ENCODE measurements at regions not wholly inside any gene's neighbourhood (a gene's known extent, or its start where the extent isn't known, plus 50 kb on each side); places are given as distances from the start of the nearest gene placed in this dataset.

DNA sequence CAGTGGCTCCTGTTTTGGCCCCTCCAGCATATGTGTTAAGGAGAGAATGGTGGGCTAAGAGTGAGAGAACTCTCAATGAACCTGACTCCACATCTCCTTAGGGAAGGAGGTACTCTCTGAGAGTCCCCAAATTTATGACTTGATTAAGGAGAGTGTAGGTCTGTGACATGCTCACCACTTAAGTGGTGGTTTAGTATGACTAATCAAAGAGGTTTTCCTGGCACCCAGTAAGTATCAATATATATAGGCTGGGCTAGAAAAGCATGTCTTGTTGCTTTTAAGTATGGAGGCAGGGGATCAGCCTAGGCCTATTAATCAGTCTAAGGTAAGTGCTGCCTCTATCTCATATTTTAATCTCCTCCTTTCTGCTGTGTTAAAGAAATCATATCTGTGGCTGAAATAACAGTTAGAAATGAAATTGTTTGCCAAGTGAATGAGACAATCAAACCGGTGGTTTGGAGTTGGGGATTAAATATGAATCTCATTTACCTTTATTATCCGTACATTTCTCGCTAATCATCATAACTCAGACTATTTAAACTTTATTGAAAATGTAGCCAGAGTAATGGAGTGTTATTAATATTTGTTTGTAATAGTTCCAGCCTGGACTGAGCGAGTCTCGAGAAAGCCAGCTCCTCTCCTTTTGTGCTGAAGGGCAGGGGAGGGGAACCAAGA is 107.7 kb upstream of the MEIS1 start:
- no peaks in the 10 kb centered on the region for H3K79me2 ChIP-seq (ENCODE audit: insufficient read depth, low read length)
- no peak overlapping the region for H3K9ac ChIP-seq (ENCODE audit: low read depth, low read length)
- ATAC-seq (ENCODE audit: insufficient read depth, low read depth) (no peak), DNase-seq (no peak)
- H2AFZ ChIP-seq (ENCODE audit: low read depth, low read length), result no peak overlapping the region
- H4K20me1 ChIP-seq (ENCODE audit: insufficient read depth, low read length), result no peaks in the 10 kb centered on the region
- no peak overlapping the region for H3K27ac ChIP-seq (ENCODE audit: low read length)
- TF ChIP-seq, protein P1, sequence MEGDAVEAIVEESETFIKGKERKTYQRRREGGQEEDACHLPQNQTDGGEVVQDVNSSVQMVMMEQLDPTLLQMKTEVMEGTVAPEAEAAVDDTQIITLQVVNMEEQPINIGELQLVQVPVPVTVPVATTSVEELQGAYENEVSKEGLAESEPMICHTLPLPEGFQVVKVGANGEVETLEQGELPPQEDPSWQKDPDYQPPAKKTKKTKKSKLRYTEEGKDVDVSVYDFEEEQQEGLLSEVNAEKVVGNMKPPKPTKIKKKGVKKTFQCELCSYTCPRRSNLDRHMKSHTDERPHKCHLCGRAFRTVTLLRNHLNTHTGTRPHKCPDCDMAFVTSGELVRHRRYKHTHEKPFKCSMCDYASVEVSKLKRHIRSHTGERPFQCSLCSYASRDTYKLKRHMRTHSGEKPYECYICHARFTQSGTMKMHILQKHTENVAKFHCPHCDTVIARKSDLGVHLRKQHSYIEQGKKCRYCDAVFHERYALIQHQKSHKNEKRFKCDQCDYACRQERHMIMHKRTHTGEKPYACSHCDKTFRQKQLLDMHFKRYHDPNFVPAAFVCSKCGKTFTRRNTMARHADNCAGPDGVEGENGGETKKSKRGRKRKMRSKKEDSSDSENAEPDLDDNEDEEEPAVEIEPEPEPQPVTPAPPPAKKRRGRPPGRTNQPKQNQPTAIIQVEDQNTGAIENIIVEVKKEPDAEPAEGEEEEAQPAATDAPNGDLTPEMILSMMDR (IDR thresholded peaks at IDR 0.05; ENCODE audit: borderline replicate concordance, extremely low read depth, low read length, poor library complexity, severe bottlenecking), result no peak
- no peak for TF ChIP-seq EZH2 (IDR thresholded peaks at IDR 0.05; ENCODE audit: borderline replicate concordance, low read depth, low read length, severe bottlenecking)
- H3K4me3 ChIP-seq (ENCODE audit: low read depth in 1 of 2, low read length in 2 of 2), result no peak overlapping the region
- no peaks in the 10 kb centered on the region for H3K36me3 ChIP-seq (ENCODE audit: insufficient read depth, low read length)
- H3K4me1 ChIP-seq (ENCODE audit: insufficient read depth, low read length), result peaks cover 18% of the 10 kb centered on the region
- no peak overlapping the region for H3K4me2 ChIP-seq (ENCODE audit: insufficient read depth, low read length)
- H3K27me3 ChIP-seq (ENCODE audit: insufficient read depth, low read length, poor library complexity), result no peaks in the 10 kb centered on the region
- no peaks in the 10 kb centered on the region for H3K9me3 ChIP-seq (ENCODE audit: insufficient read depth, low read length, severe bottlenecking)

DNA sequence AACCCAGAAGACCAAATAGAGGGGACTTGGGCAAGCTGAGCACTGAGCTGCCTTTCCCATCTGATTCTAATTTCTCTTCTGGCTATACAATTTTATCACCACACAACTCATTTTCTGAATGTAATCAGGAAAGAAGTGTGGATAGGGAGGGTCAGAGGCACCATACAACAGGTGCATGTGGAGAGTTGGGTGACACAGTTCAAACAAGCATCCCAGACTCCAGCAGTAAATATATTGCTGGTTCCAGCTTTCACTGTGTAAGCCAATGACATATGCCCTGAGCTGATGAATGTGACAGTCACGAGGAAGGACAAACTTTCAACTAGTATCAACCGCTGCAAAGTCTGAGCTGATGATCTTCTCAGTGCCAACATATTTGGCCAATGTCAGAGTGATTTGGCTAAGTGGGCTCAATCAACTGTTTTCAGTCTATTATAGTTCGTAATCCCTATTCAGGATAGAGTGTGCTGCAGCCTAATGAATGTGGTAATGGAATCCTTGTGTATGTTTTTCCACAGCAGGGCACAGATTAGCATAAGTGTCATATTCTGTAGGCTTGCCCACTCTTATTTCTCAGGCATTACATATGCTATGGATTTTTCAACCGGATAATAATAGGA is 109.9 kb upstream of the MEIS1 start:
- Histone ChIP-seq H3K79me2 (ENCODE audit: insufficient read depth, low read length) (no peaks in the 10 kb centered on the region), H3K9ac (ENCODE audit: low read depth, low read length) (no peak overlapping the region), H2AFZ (ENCODE audit: low read depth, low read length) (no peak overlapping the region), H3K27ac (ENCODE audit: low read length) (no peak overlapping the region), H3K27me3 (ENCODE audit: insufficient read depth, low read length, poor library complexity) (no peaks in the 10 kb centered on the region), H3K4me3 (ENCODE audit: low read depth in 1 of 2, low read length in 2 of 2) (no peak overlapping the region), H3K9me3 (ENCODE audit: insufficient read depth, low read length, severe bottlenecking) (no peaks in the 10 kb centered on the region), H4K20me1 (ENCODE audit: insufficient read depth, low read length) (no peaks in the 10 kb centered on the region), H3K4me2 (ENCODE audit: insufficient read depth, low read length) (no peak overlapping the region), H3K4me1 (ENCODE audit: insufficient read depth, low read length) (no peaks in the 10 kb centered on the region), H3K36me3 (ENCODE audit: insufficient read depth, low read length) (no peaks in the 10 kb centered on the region)
- ATAC-seq (ENCODE audit: insufficient read depth, low read depth), result no peak
- TF ChIP-seq EZH2 (IDR thresholded peaks at IDR 0.05; ENCODE audit: borderline replicate concordance, low read depth, low read length, severe bottlenecking), result no peak
- TF ChIP-seq, protein P1 (IDR thresholded peaks at IDR 0.05; ENCODE audit: borderline replicate concordance, extremely low read depth, low read length, poor library complexity, severe bottlenecking), result no peak
- no peak for DNase-seq

DNA sequence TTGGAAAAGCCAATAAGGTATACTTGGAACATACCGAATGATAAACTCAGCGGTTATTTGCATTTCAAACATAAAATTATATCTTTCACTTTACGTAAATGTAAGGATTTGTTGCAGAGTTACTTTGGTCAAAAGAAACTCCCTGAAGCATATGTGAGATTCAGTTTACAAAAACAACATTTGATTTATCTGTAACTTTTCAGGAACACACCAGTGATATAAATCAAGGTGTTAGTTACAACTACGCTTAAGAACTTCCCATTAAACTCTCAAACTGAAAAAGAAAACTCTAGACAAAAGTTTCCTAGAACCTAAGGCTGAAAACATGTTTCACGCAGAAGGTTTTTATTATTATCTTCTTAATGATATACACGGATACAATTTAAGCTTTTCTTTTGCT is 110.6 kb upstream of the MEIS1 start:
- no peak for ATAC-seq (ENCODE audit: insufficient read depth, low read depth)
- no peak overlapping the region for H3K9ac ChIP-seq (ENCODE audit: low read depth, low read length)
- no peaks in the 10 kb centered on the region for H3K27me3 ChIP-seq (ENCODE audit: insufficient read depth, low read length, poor library complexity)
- H3K79me2 ChIP-seq (ENCODE audit: insufficient read depth, low read length), result no peaks in the 10 kb centered on the region
- H3K36me3 ChIP-seq (ENCODE audit: insufficient read depth, low read length), result no peaks in the 10 kb centered on the region
- TF ChIP-seq, protein P1 (IDR thresholded peaks at IDR 0.05; ENCODE audit: borderline replicate concordance, extremely low read depth, low read length, poor library complexity, severe bottlenecking), result no peak
- TF ChIP-seq EZH2 (IDR thresholded peaks at IDR 0.05; ENCODE audit: borderline replicate concordance, low read depth, low read length, severe bottlenecking), result no peak
- H3K9me3 ChIP-seq (ENCODE audit: insufficient read depth, low read length, severe bottlenecking), result no peaks in the 10 kb centered on the region
- no peak overlapping the region for H3K4me3 ChIP-seq (ENCODE audit: low read depth in 1 of 2, low read length in 2 of 2)
- DNase-seq, result no peak
- no peak overlapping the region for H2AFZ ChIP-seq (ENCODE audit: low read depth, low read length)
- no peaks in the 10 kb centered on the region for H3K4me1 ChIP-seq (ENCODE audit: insufficient read depth, low read length)
- no peak overlapping the region for H3K4me2 ChIP-seq (ENCODE audit: insufficient read depth, low read length)
- H3K27ac ChIP-seq (ENCODE audit: low read length), result no peak overlapping the region
- H4K20me1 ChIP-seq (ENCODE audit: insufficient read depth, low read length), result no peaks in the 10 kb centered on the region
